T-helper 1 cell treated with Interleukin-12 subunit alpha and Interleukin-12 subunit beta and Interleukin-4 antibody, amounts not matched to agents 30 ng/mL and 1 ng/mL, for 36 hours (primary cell): ENCODE measurements at regions not wholly inside any gene's neighbourhood (a gene's known extent, or its start where the extent isn't known, plus 50 kb on each side); places are given as distances from the start of the nearest gene placed in this dataset.
"Not testable (repeated sequence)": the region's sequence is repeated elsewhere in the genome, so short reads cannot be mapped to it uniquely, and the experiment has no call there.

Source experiments
- intact Hi-C: fragments of 100-400 bp; cut with micrococcal nuclease; formaldehyde crosslinking; loops from one replicate; pipeline ENCODE4 v1.15.1; 2024

GRCh38 chr11:112537846-112538330 lies 277.2 kb upstream of the PLET1 start:
- intact Hi-C loops = no loop called here

DNA sequence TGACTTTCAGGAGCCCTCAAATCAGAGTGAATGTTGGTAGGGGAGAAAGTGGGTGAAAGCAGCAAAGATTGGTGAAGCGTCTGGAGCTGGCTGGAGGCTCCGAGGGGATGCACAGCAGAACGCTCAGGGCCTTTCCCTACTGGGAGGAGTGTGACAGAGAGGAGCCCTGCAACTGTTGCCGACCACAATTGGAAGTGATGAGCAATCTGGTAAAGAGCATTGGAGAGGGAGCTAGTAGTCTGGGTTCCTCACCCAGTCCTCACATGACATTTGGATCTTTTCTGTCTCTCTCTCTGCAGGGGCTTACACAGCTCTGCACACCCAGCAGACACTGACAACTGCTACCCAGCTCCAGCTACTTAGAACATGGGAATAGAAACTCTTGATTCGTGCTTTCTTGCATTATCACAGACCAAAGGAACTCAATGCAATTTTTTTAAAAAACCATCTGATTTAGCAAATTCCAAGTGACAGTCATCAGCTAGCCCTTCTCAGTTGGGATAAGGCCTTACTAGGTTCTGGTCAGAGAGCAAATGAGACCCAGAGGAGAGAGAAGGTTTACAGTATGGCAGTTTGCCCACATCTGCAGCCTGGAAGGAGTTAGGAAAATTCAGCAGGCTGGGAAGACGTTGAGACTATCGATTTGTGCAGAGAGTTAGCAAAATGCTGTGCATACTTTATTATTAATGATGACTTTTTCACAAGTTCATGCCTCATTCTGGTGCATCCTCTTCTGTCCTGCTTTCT lies 278.0 kb upstream of the PLET1 start:
- intact Hi-C loops = no loop called here

DNA sequence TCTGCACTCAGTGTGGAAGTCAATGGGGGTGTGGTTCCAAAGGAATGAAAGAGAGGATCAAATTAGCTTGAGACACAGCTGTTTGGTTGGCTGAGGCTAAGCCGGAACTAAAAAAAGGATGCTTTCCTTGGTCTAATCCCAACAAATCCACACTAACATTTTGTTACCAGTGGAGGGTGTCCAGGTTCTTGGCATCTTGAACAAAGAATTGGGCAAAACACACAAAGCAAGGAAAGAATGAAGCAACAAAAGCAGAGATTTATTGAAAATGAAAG lies 278.6 kb upstream of the PLET1 start:
- intact Hi-C loops = not testable (repeated sequence)

GRCh38 chr11:112539741-112540140 lies 279.1 kb upstream of the PLET1 start:
- intact Hi-C loops = no loop called here

GRCh38 chr11:112540261-112540660 lies 279.6 kb upstream of the PLET1 start:
- intact Hi-C loops = no loop called here

GRCh38 chr11:112541140-112542046 lies 280.7 kb upstream of the PLET1 start:
- intact Hi-C loops = no loop called here

GRCh38 chr11:112542479-112542878 lies 281.8 kb upstream of the PLET1 start:
- intact Hi-C loops = no loop called here

GRCh38 chr11:112543390-112543789 lies 282.7 kb upstream of the PLET1 start:
- intact Hi-C loops = no loop called here

DNA sequence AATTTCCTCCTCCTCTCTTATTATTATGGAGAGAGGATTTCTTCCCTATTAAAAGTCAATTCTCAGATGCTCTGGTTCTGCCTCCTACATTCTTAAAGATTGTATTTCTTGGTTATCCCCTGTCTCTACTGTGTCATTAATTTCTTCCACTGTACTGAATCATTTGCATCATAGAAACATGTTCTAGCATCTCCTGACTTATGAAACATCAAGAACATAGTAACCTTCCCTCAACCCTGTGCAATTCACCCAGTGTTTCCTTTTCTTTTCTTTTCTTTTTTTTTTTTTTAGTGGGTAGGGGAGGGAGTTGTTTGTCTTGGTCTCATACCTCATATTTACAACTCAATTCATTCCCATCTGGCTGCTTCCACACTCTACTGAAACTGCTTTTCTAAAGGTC lies 288.0 kb upstream of the PLET1 start:
- intact Hi-C loops = no loop called here

DNA sequence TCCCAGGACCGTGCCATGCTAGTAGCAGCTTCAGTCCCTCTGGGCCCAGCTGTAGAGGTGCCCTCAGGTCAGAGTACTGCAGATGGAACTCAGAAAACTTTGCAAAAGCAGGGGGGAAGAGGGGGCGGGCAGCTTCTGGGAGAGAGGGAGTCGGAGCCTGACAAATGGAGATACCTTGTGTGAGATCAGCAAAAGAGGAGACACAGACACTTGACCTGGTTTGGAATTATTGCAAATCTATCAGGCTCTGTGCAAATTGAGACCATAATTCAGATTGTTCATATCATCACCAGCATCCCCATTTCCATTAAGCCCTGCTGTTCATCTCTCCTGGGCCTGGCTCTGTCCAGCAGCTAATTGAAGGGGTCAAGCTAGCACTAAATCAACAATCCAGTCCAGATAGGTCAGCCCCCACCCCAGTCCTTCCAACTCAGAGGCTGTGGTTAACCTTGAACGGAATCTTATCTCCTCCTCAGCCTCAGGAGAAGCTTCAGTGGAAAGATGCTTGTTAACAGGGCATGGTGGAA lies 292.6 kb upstream of the PLET1 start:
- intact Hi-C loops = no loop called here

GRCh38 chr11:112554586-112554985 lies 293.9 kb upstream of the PLET1 start:
- intact Hi-C loops = loop anchor here (2.0 kb wide), 1 partner anchor 274 kb away; no protein-coding TSS in a partner anchor

DNA sequence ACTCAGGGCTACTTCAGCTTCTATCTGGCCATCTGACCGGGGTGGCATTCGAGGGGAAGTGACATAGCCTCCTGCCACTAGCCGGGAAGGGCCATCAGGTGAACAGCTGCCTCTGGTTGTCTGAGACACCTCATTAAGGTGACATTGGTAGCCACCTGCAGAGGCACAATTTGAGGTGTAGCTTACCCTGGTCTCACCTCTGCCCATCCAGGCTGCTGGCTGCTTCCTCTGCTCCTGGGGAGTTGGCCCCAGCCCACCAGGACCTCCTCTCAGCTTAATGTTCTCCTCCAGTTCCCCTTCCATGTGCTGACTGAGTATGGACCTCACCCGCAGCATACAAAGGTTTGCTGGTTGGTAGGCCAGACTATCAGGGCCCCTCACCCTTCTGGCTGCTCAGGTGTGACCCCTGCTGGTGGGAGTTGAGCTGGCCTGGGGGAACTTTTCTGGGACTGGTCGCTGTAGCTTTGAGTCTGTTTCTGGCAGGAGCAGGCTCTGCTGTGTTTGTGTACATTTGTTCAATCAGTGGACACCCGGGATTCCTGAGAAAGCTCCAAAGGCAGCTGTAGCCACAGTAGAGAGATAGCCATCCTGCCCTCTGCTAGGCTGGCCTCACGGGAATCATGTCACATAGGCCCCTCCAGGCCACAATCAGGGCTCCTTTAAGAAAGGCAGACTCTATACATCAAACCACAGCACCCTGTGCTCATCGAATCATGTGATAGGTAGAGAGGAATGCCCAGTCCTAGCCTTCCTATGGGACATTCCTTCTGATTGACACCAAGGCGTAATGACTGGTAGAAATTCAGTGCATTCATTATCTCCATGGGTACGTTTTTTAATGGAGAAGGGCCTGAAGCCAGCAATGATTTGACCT lies 295.1 kb upstream of the PLET1 start:
- intact Hi-C loops = loop anchor here (1.0 to 2.0 kb wide), 3 partner anchors 265 to 336 kb away; no protein-coding TSS in a partner anchor

DNA sequence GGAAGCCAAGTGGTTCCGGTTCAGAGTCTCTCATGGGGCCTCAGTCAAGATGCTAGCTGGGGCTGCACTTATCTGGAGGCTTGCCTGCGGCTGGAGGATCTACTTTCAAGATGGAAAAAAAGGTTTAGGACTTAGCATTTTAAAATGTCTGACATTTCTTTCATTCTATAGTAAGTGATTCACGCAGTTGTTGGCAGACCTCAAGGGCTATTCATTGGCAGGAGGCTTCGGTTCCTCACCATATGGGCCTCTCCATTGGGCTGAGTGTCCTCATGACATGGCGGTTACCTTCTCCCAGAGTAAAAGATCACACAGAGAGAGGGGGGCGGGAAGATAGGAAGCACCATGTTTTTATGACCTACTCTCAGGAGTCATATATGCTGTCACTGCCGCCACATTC lies 298.0 kb upstream of the PLET1 start:
- intact Hi-C loops = no loop called here

DNA sequence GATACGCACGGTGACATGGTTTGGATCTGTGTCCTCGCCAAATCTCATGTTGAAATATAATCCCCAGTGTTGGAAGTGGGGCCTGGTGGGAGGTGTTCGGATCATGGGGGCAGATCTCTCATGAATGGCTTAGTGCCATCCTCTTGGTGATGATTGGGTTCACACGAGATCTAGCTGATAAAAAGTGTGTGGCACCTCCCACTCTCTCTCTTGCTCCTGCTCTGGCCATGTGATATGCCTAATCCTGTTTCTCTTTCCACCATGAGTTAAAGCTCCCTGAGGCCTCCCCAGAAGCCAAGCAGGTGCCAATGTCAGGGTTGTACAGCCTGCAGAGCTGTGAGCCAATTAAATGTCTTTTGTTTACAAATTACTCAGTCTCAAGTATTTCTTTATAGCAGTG lies 303.1 kb upstream of the PLET1 start:
- intact Hi-C loops = no loop called here

GRCh38 chr11:112564228-112564955 lies 303.7 kb upstream of the PLET1 start:
- intact Hi-C loops = no loop called here

DNA sequence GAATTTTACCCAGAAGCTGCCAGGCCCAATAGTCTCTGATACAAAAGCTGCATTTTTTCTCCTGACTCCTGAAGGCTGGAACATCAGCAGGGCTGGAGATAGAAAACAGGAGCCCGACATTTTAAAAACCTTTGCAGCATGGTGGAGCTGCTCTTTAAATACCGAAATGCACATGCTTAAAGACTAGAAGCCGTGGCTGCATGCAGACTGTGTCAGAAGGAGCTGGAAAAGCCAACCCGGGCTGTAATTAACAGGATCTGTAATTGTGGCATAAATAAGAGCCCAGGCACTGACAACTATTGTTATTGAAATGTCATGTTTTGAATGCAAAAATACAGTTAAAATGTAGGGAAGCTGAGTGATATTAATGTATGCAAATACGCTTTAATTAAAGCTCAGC lies 304.9 kb upstream of the PLET1 start:
- intact Hi-C loops = no loop called here

- intact Hi-C loops = no loop called here
These were observed 305.5 kb upstream of the PLET1 start for GRCh38 chr11:112566124-112566523.

- intact Hi-C loops = no loop called here
These were observed 309.7 kb upstream of the PLET1 start for GRCh38 chr11:112570333-112570732.

GRCh38 chr11:112579282-112579681 lies 318.6 kb upstream of the PLET1 start:
- intact Hi-C loops = no loop called here

DNA sequence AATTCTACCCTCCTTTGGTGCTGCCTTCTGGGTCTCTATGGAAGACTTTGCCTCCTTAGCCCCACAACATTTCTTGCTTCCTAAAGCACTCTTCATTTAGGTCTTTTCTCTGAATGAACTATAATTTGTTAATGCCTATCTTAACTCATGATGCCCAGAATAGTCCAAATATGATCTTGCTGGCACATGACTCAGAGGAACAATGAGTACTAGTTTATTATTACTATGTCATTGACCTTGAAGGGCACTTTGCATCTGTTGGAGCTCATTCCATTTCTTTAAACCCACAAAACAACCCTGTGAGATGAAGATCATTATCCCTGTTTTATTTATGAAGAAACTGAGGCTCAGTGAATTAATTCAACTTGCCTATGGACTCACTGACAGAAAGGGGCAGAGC lies 320.2 kb upstream of the PLET1 start:
- intact Hi-C loops = no loop called here

DNA sequence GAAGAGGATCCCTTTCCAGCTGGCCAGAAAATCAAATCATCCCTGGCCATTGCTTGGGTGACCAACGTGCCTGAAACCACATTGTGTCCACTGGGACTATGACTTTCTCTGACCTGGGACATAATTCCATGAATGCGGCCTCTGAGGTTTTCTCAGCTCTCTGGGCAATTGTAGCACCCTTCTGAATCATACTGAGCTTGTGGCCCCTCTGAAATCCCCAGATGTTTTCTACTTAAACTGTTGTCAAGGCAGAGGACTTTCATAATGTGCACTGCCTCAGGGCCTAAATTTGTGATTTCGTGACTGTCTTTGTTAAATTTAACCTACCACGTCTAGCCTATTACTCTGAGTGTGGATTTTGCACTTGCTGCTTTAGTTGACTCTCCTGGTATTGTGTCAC lies 321.1 kb upstream of the PLET1 start:
- intact Hi-C loops = no loop called here
